ENCODE measurements at regions not wholly inside any gene's neighbourhood (a gene's known extent, or its start where the extent isn't known, plus 50 kb on each side); places are given as distances from the start of the nearest gene placed in this dataset.

- FAIRE-seq (no peak), DNase-seq (ENCODE audit: low read depth, low spot score) (no peak)
- H3K4me3 ChIP-seq (ENCODE audit: control insufficient read depth in 2 of 3, extremely low read depth in 1 of 3, insufficient read depth in 2 of 3, low read depth in 1 of 3, low read length in 3 of 3), result no peak overlapping the region
- H4K20me1 ChIP-seq (ENCODE audit: control insufficient read depth, extremely low read depth, insufficient read depth, low read length), result no peaks in the 10 kb centered on the region
- no peaks in the 10 kb centered on the region for H3K9me1 ChIP-seq (ENCODE audit: control insufficient read depth, extremely low read depth, insufficient read depth, low read length)
- H3K9ac ChIP-seq (ENCODE audit: control insufficient read depth, extremely low read depth, insufficient read depth, low read length), result no peak overlapping the region
- H3K27ac ChIP-seq (ENCODE audit: control insufficient read depth, insufficient read depth, low read length), result no peak overlapping the region
- no peaks in the 10 kb centered on the region for H3K27me3 ChIP-seq (ENCODE audit: control insufficient read depth, extremely low read depth, insufficient read depth, low read length)
- no peak overlapping the region for H3K4me2 ChIP-seq (ENCODE audit: control insufficient read depth, extremely low read depth, insufficient read depth, low read depth, low read length)
- no peak for TF ChIP-seq EZH2 (IDR thresholded peaks at IDR 0.05; ENCODE audit: low read length)
- no peak for TF ChIP-seq CTCF (optimal IDR thresholded peaks at IDR 0.05 in 1 of 3, IDR thresholded peaks at IDR 0.05 in 1 of 3, conservative IDR thresholded peaks at IDR 0.05 in 1 of 3; ENCODE audit: extremely low read depth in 1 of 3, insufficient read depth in 2 of 3, low read length in 3 of 3)
- dilution Hi-C loops (cut with MboI; ENCODE audit: extremely low pct_ligation_motif_present, low sequenced_read_pairs), result no loop called here
- H3K9me3 ChIP-seq (ENCODE audit: control insufficient read depth, low read depth, low read length), result no peaks in the 10 kb centered on the region
- H3K36me3 ChIP-seq (ENCODE audit: control insufficient read depth in 2 of 2, extremely low read depth in 1 of 2, insufficient read depth in 2 of 2, low read length in 2 of 2), result no peaks in the 10 kb centered on the region
- no peak overlapping the region for H2AFZ ChIP-seq (ENCODE audit: control insufficient read depth, low read length)
- H3K79me2 ChIP-seq (ENCODE audit: control insufficient read depth, insufficient read depth, low read length), result no peaks in the 10 kb centered on the region
- no peaks in the 10 kb centered on the region for H3K4me1 ChIP-seq (ENCODE audit: control insufficient read depth, extremely low read depth, insufficient read depth, low read length)
These were observed 106.5 kb upstream of the EFEMP1 start for GRCh38 chr2:56030062-56030461.

- DNase-seq (ENCODE audit: low read depth, low spot score), result no peak
- H3K4me2 ChIP-seq (ENCODE audit: control insufficient read depth, extremely low read depth, insufficient read depth, low read depth, low read length), result no peak overlapping the region
- no peaks in the 10 kb centered on the region for H3K36me3 ChIP-seq (ENCODE audit: control insufficient read depth in 2 of 2, extremely low read depth in 1 of 2, insufficient read depth in 2 of 2, low read length in 2 of 2)
- no peak overlapping the region for H3K4me3 ChIP-seq (ENCODE audit: control insufficient read depth in 2 of 3, extremely low read depth in 1 of 3, insufficient read depth in 2 of 3, low read depth in 1 of 3, low read length in 3 of 3)
- H3K4me1 ChIP-seq (ENCODE audit: control insufficient read depth, extremely low read depth, insufficient read depth, low read length), result no peaks in the 10 kb centered on the region
- no peaks in the 10 kb centered on the region for H3K9me3 ChIP-seq (ENCODE audit: control insufficient read depth, low read depth, low read length)
- no peaks in the 10 kb centered on the region for H3K27me3 ChIP-seq (ENCODE audit: control insufficient read depth, extremely low read depth, insufficient read depth, low read length)
- no peaks in the 10 kb centered on the region for H3K79me2 ChIP-seq (ENCODE audit: control insufficient read depth, insufficient read depth, low read length)
- H4K20me1 ChIP-seq (ENCODE audit: control insufficient read depth, extremely low read depth, insufficient read depth, low read length), result no peaks in the 10 kb centered on the region
- no peak overlapping the region for H3K9ac ChIP-seq (ENCODE audit: control insufficient read depth, extremely low read depth, insufficient read depth, low read length)
- H3K9me1 ChIP-seq (ENCODE audit: control insufficient read depth, extremely low read depth, insufficient read depth, low read length), result no peaks in the 10 kb centered on the region
- TF ChIP-seq CTCF (optimal IDR thresholded peaks at IDR 0.05 in 1 of 3, IDR thresholded peaks at IDR 0.05 in 1 of 3, conservative IDR thresholded peaks at IDR 0.05 in 1 of 3; ENCODE audit: extremely low read depth in 1 of 3, insufficient read depth in 2 of 3, low read length in 3 of 3), result no peak
- TF ChIP-seq EZH2 (IDR thresholded peaks at IDR 0.05; ENCODE audit: low read length), result no peak
- FAIRE-seq, result no peak
- no peak overlapping the region for H3K27ac ChIP-seq (ENCODE audit: control insufficient read depth, insufficient read depth, low read length)
- H2AFZ ChIP-seq (ENCODE audit: control insufficient read depth, low read length), result no peak overlapping the region
- dilution Hi-C loops (cut with MboI; ENCODE audit: extremely low pct_ligation_motif_present, low sequenced_read_pairs), result no loop called here
These were observed 107.3 kb upstream of the EFEMP1 start for GRCh38 chr2:56030901-56031300.
